ENCODE measurements at regions not wholly inside any gene's neighbourhood (a gene's known extent, or its start where the extent isn't known, plus 50 kb on each side); places are given as distances from the start of the nearest gene placed in this dataset.
"Not testable (repeated sequence)": the region's sequence is repeated elsewhere in the genome, so short reads cannot be mapped to it uniquely, and the experiment has no call there.

GRCh38 chr6:27668442-27669294 lies 195.8 kb upstream of the ZNF184 start:
- no peak for DNase-seq

- DNase-seq = no peak
These were observed 194.9 kb upstream of the ZNF184 start for GRCh38 chr6:27667657-27668441.

GRCh38 chr6:27667016-27667656 lies 194.2 kb upstream of the ZNF184 start:
- DNase-seq = no peak

GRCh38 chr6:27662769-27663168 lies 189.9 kb upstream of the ZNF184 start:
- DNase-seq = no peak

GRCh38 chr6:27662212-27662611 lies 189.3 kb upstream of the ZNF184 start:
- DNase-seq = not testable (repeated sequence)

GRCh38 chr6:27653143-27653825 lies 180.4 kb upstream of the ZNF184 start:
- DNase-seq = not testable (repeated sequence)

GRCh38 chr6:27651371-27651732 lies 178.4 kb upstream of the ZNF184 start:
- DNase-seq = no peak

GRCh38 chr6:27650620-27651370 lies 177.9 kb upstream of the ZNF184 start:
- DNase-seq = no peak

GRCh38 chr6:27644528-27644927 lies 171.6 kb upstream of the ZNF184 start:
- DNase-seq = no peak

- DNase-seq = no peak
These were observed 170.0 kb upstream of the ZNF184 start for GRCh38 chr6:27642744-27643456.

- DNase-seq = not testable (repeated sequence)
These were observed 163.0 kb upstream of the ZNF184 start for GRCh38 chr6:27635886-27636285.

- not testable (repeated sequence) for DNase-seq
These were observed 160.3 kb upstream of the ZNF184 start for GRCh38 chr6:27633221-27633688.

GRCh38 chr6:27631609-27631916 lies 158.7 kb upstream of the ZNF184 start:
- no peak for DNase-seq

- DNase-seq = no peak
These were observed 158.1 kb upstream of the ZNF184 start for GRCh38 chr6:27630727-27631608.

GRCh38 chr6:27624694-27625262 lies 151.9 kb upstream of the ZNF184 start:
- DNase-seq = no peak

- DNase-seq = no peak
These were observed 150.2 kb upstream of the ZNF184 start for GRCh38 chr6:27623103-27623502.

GRCh38 chr6:27619436-27619835 lies 146.5 kb upstream of the ZNF184 start:
- DNase-seq = no peak

GRCh38 chr6:27617700-27618689 lies 145.1 kb upstream of the ZNF184 start:
- no peak for DNase-seq

All from activated CD8-positive, alpha-beta memory T cell treated with anti-CD3 and anti-CD28 coated beads, Interleukin-2, amount 50 U/mL, for 4 hours (primary cell).